Right lobe of liver (tissue), 6 donors: ENCODE measurements at regions not wholly inside any gene's neighbourhood (a gene's known extent, or its start where the extent isn't known, plus 50 kb on each side); places are given as distances from the start of the nearest gene placed in this dataset.

Experiments
- ATAC-seq, 4 donors: fragments of 200-7000 bp; cut with Tn5 transposase; one replicate each; pipeline ENCODE4 v1.9.1; 2020; ENCODE audit warnings: mild to moderate bottlenecking in 4 of 4, moderate library complexity in 4 of 4
- DNase-seq, 3 donors: peaks; one replicate each; pipeline ENCODE4 v3.0.0-alpha.2; 2020
- H3K27ac ChIP-seq, 3 donors: fragments of 200-600 bp; one replicate each; pipeline ENCODE4 v1.8.0; 2022
- H3K27me3 ChIP-seq, 2 donors: fragments of 200-600 bp; one replicate each; pipeline ENCODE4 v1.8.0; 2022
- H3K36me3 ChIP-seq, 4 donors: fragments of 200-600 bp; sonication (generic) in 1 of 4; one replicate each; pipeline versions ENCODE4 v1.5.1 to v1.8.0; 2017 to 2022; ENCODE audit warnings: control low read depth in 1 of 4
- H3K4me1 ChIP-seq, 4 donors: fragments of 200-600 bp; sonication (generic) in 1 of 4; one replicate each; pipeline versions ENCODE4 v1.5.1 to v1.8.0; 2017 to 2022; ENCODE audit warnings: control low read depth in 1 of 4
- H3K4me3 ChIP-seq, 3 donors: fragments of 200-600 bp; one replicate each; pipeline ENCODE4 v1.8.0; 2022
- H3K9me3 ChIP-seq, 4 donors: fragments of 200-600 bp; sonication (generic) in 1 of 4; one replicate each; pipeline versions ENCODE4 v1.5.1 to v1.8.0; 2017 to 2022; ENCODE audit warnings: control low read depth in 1 of 4
- CTCF ChIP-seq, 4 donors: fragments of 200-600 bp in 3 of 4; fragments of 450-650 bp in 1 of 4; IDR thresholded peaks; one replicate each; pipeline versions ENCODE4 v1.5.1 to v1.8.0; 2016 to 2022; ENCODE audit warnings: antibody characterized with exemption in 4 of 4, mild to moderate bottlenecking in 2 of 4
- POLR2A ChIP-seq: fragments of 450-650 bp; IDR thresholded peaks from one replicate; pipeline ENCODE4 v1.6.1; 2017; ENCODE audit warnings: antibody characterized with exemption, mild to moderate bottlenecking
- WGBS: methylation state at CpG from one replicate; pipeline ENCODE4 v1.1.6; 2018; ENCODE audit warnings: low coverage, low lambda C conversion rate; ENCODE audit not compliant: insufficient coverage; ENCODE audit errors: missing lambda C conversion rate; 5-methylcytosine and 5-hydroxymethylcytosine counted together
- intact Hi-C, 2 donors: fragments of 100-400 bp; cut with DNase I; formaldehyde crosslinking; loops; one replicate each; pipeline versions ENCODE4 v1.11.2 to v1.14.1; 2022
- donor health status: DM: no; HTN: yes; CAD: no.
- donor health status: DM: no; HTN: no; CAD: no.
- donor health status: DM: no; HTN: no; CAD: no.
- donor health status: DM: no; HTN: yes; CAD: no.
- donor health status: DM: no; HTN: yes; CAD: no.

GRCh38 chr3:23099677-23100076 lies 103.5 kb upstream of the UBE2E2 start:
- Histone ChIP-seq H3K4me1 (no peaks in the 10 kb centered on the region), H3K36me3 (no peaks in the 10 kb centered on the region), H3K4me3 (no peak overlapping the region), H3K9me3 (no peaks in the 10 kb centered on the region), H3K27ac (no peak overlapping the region), H3K27me3 (no peaks in the 10 kb centered on the region)
- no peak for ATAC-seq
- TF ChIP-seq CTCF (IDR thresholded peaks at IDR 0.05) = no peak
- TF ChIP-seq POLR2A = no peak
- intact Hi-C loops = no loop called here
- DNase-seq = no peak
- 31% methylated on average over 2 of the region's 2 CpGs for WGBS

- H3K27me3 ChIP-seq = no peaks in the 10 kb centered on the region
- 80% methylated on average over 8 of the region's 9 CpGs for whole genome bisulfite sequencing
- intact Hi-C loops = no loop called here
- no peak overlapping the region for H3K27ac ChIP-seq
- no peaks in the 10 kb centered on the region for H3K9me3 ChIP-seq
- ATAC-seq (no peak), DNase-seq (no peak)
- H3K36me3 ChIP-seq = no peaks in the 10 kb centered on the region
- no peaks in the 10 kb centered on the region for H3K4me1 ChIP-seq
- TF ChIP-seq POLR2A = no peak
- TF ChIP-seq CTCF (IDR thresholded peaks at IDR 0.05) = no peak
- H3K4me3 ChIP-seq = no peak overlapping the region
Measured at GRCh38 chr3:23100106-23100505, 103.0 kb upstream of the UBE2E2 start.

GRCh38 chr3:23103764-23104163 lies 99.4 kb upstream of the UBE2E2 start:
- no peak for DNase-seq
- no peaks in the 10 kb centered on the region for H3K36me3 ChIP-seq
- no peak for ATAC-seq
- intact Hi-C loops = no loop called here
- H3K27ac ChIP-seq = no peak overlapping the region
- no peaks in the 10 kb centered on the region for H3K9me3 ChIP-seq
- H3K4me1 ChIP-seq = no peaks in the 10 kb centered on the region
- no peak for TF ChIP-seq CTCF (IDR thresholded peaks at IDR 0.05)
- TF ChIP-seq POLR2A = no peak
- no peaks in the 10 kb centered on the region for H3K27me3 ChIP-seq
- WGBS = 25% methylated on average over 1 of the region's 1 CpG
- no peak overlapping the region for H3K4me3 ChIP-seq

- TF ChIP-seq POLR2A (no peak), CTCF (IDR thresholded peaks at IDR 0.05) (no peak)
- Histone ChIP-seq H3K27me3 (no peaks in the 10 kb centered on the region), H3K9me3 (no peaks in the 10 kb centered on the region), H3K4me1 (no peaks in the 10 kb centered on the region), H3K4me3 (no peak overlapping the region), H3K27ac (no peak overlapping the region), H3K36me3 (no peaks in the 10 kb centered on the region)
- ATAC-seq (no peak), DNase-seq (no peak)
- intact Hi-C loops = no loop called here
Measured at GRCh38 chr3:23105048-23105447, 98.1 kb upstream of the UBE2E2 start.

GRCh38 chr3:23106666-23107065 lies 96.5 kb upstream of the UBE2E2 start:
- no peak overlapping the region for H3K4me3 ChIP-seq
- intact Hi-C loops = no loop called here
- no peaks in the 10 kb centered on the region for H3K36me3 ChIP-seq

More at GRCh38 chr3:23106666-23107065, 96.5 kb upstream of the UBE2E2 start:
- no peaks in the 10 kb centered on the region for H3K27me3 ChIP-seq
- 79% methylated on average over 2 of the region's 3 CpGs for WGBS
- H3K27ac ChIP-seq = no peak overlapping the region
- H3K4me1 ChIP-seq = no peaks in the 10 kb centered on the region
- no peak for DNase-seq
- no peak for ATAC-seq
- no peaks in the 10 kb centered on the region for H3K9me3 ChIP-seq
- TF ChIP-seq POLR2A (no peak), CTCF (IDR thresholded peaks at IDR 0.05) (no peak)
